ENCODE measurements at regions not wholly inside any gene's neighbourhood (a gene's known extent, or its start where the extent isn't known, plus 50 kb on each side); places are given as distances from the start of the nearest gene placed in this dataset.

GRCh38 chr9:129422843-129423192, 198.1 kb downstream of the C9orf50 start:
- Histone ChIP-seq H2AFZ (ENCODE audit: low read depth) (no peak overlapping the region), H3K4me3 (IDR thresholded peaks at IDR 0.05; ENCODE audit: insufficient read depth, low read depth, low read length) (no peak overlapping the region), H3K9ac (no peak overlapping the region), H3K27me3 (ENCODE audit: insufficient read depth, low read depth) (no peaks in the 10 kb centered on the region), H3K36me3 (ENCODE audit: insufficient read depth) (no peaks in the 10 kb centered on the region), H3K27ac (no peak overlapping the region), H3K4me1 (ENCODE audit: low read depth, poor library complexity, severe bottlenecking) (no peaks in the 10 kb centered on the region), H4K20me1 (ENCODE audit: insufficient read depth) (no peaks in the 10 kb centered on the region), H3K4me2 (no peak overlapping the region), H3K79me2 (ENCODE audit: insufficient read depth, low read depth) (no peaks in the 10 kb centered on the region)
- TF ChIP-seq CTCF (conservative IDR thresholded peaks at IDR 0.05; ENCODE audit: low read depth, low read length): no peak

- no peaks in the 10 kb centered on the region for H3K79me2 ChIP-seq (ENCODE audit: insufficient read depth, low read depth)
- no peak overlapping the region for H2AFZ ChIP-seq (ENCODE audit: low read depth)
- H3K4me1 ChIP-seq (ENCODE audit: low read depth, poor library complexity, severe bottlenecking): no peaks in the 10 kb centered on the region
- no peaks in the 10 kb centered on the region for H3K36me3 ChIP-seq (ENCODE audit: insufficient read depth)
- no peaks in the 10 kb centered on the region for H4K20me1 ChIP-seq (ENCODE audit: insufficient read depth)
- TF ChIP-seq CTCF (conservative IDR thresholded peaks at IDR 0.05; ENCODE audit: low read depth, low read length): no peak
- H3K4me2 ChIP-seq: no peak overlapping the region
- H3K27ac ChIP-seq: no peak overlapping the region
- no peak overlapping the region for H3K4me3 ChIP-seq (IDR thresholded peaks at IDR 0.05; ENCODE audit: insufficient read depth, low read depth, low read length)
- no peak overlapping the region for H3K9ac ChIP-seq
- no peaks in the 10 kb centered on the region for H3K27me3 ChIP-seq (ENCODE audit: insufficient read depth, low read depth)
Observed at GRCh38 chr9:129422032-129422842, 198.7 kb downstream of the C9orf50 start.

DNA sequence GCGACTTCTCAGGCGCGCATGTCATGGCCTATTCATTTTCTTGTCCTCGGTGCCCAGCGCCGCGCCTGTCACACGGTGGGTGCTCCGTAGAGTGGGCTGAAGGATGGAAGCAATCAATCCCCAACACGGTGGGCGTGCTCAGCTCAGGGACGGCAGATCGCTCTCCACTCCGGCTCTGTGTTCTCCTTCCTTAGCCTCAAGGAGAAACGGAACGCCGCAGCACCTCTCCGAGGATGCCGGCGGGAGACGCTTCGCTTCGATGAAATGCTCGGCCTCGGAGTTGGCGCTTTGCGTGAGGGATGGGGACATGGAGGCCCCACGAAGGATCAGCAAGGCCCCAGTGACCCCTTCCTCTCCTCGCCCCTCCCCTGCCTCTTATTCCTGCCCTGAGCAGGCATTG, 199.5 kb downstream of the C9orf50 start:
- Histone ChIP-seq H3K9ac (no peak overlapping the region), H3K27me3 (ENCODE audit: insufficient read depth, low read depth) (no peaks in the 10 kb centered on the region), H3K36me3 (ENCODE audit: insufficient read depth) (no peaks in the 10 kb centered on the region), H3K27ac (no peak overlapping the region), H4K20me1 (ENCODE audit: insufficient read depth) (no peaks in the 10 kb centered on the region), H3K4me3 (IDR thresholded peaks at IDR 0.05; ENCODE audit: insufficient read depth, low read depth, low read length) (no peak overlapping the region), H2AFZ (ENCODE audit: low read depth) (no peak overlapping the region), H3K79me2 (ENCODE audit: insufficient read depth, low read depth) (no peaks in the 10 kb centered on the region), H3K4me2 (no peak overlapping the region), H3K4me1 (ENCODE audit: low read depth, poor library complexity, severe bottlenecking) (no peaks in the 10 kb centered on the region)
- no peak for TF ChIP-seq CTCF (conservative IDR thresholded peaks at IDR 0.05; ENCODE audit: low read depth, low read length)

- Histone ChIP-seq H2AFZ (ENCODE audit: low read depth) (no peak overlapping the region), H3K27ac (no peak overlapping the region), H3K79me2 (ENCODE audit: insufficient read depth, low read depth) (no peaks in the 10 kb centered on the region), H4K20me1 (ENCODE audit: insufficient read depth) (no peaks in the 10 kb centered on the region), H3K27me3 (ENCODE audit: insufficient read depth, low read depth) (no peaks in the 10 kb centered on the region), H3K4me3 (IDR thresholded peaks at IDR 0.05; ENCODE audit: insufficient read depth, low read depth, low read length) (no peak overlapping the region), H3K4me1 (ENCODE audit: low read depth, poor library complexity, severe bottlenecking) (no peaks in the 10 kb centered on the region), H3K36me3 (ENCODE audit: insufficient read depth) (no peaks in the 10 kb centered on the region), H3K4me2 (no peak overlapping the region), H3K9ac (no peak overlapping the region)
- no peak for TF ChIP-seq CTCF (conservative IDR thresholded peaks at IDR 0.05; ENCODE audit: low read depth, low read length)
Observed at GRCh38 chr9:129420721-129421120, 200.2 kb downstream of the C9orf50 start.
